ENCODE measurements at regions not wholly inside any gene's neighbourhood (a gene's known extent, or its start where the extent isn't known, plus 50 kb on each side); places are given as distances from the start of the nearest gene placed in this dataset.

- Histone ChIP-seq H3K27ac (ENCODE audit: extremely low read length, insufficient read depth, low read length) (no peak overlapping the region), H3K79me2 (ENCODE audit: insufficient read depth, low read length) (no peaks in the 10 kb centered on the region), H3K9me3 (ENCODE audit: low read length) (no peaks in the 10 kb centered on the region), H3K9ac (ENCODE audit: insufficient read depth, low read depth, low read length) (no peak overlapping the region), H3K4me1 (ENCODE audit: insufficient read depth, low read length) (no peaks in the 10 kb centered on the region), H2AFZ (ENCODE audit: low read length) (no peak overlapping the region), H3K4me3 (replicated peaks in 1 of 3; ENCODE audit: insufficient read depth in 1 of 3, low read depth in 2 of 3, low read length in 3 of 3) (no peak overlapping the region), H3K36me3 (replicated peaks in 1 of 2; ENCODE audit: control insufficient read depth in 1 of 2, insufficient read depth in 2 of 2, low read length in 2 of 2) (no peaks in the 10 kb centered on the region), H3K27me3 (ENCODE audit: control insufficient read depth in 1 of 2, insufficient read depth in 2 of 2, low read length in 2 of 2) (no peaks in the 10 kb centered on the region), H3K4me2 (ENCODE audit: low read depth, low read length) (no peak overlapping the region), H4K20me1 (ENCODE audit: insufficient read depth, low read length) (no peaks in the 10 kb centered on the region)
- TF ChIP-seq, protein P1, sequence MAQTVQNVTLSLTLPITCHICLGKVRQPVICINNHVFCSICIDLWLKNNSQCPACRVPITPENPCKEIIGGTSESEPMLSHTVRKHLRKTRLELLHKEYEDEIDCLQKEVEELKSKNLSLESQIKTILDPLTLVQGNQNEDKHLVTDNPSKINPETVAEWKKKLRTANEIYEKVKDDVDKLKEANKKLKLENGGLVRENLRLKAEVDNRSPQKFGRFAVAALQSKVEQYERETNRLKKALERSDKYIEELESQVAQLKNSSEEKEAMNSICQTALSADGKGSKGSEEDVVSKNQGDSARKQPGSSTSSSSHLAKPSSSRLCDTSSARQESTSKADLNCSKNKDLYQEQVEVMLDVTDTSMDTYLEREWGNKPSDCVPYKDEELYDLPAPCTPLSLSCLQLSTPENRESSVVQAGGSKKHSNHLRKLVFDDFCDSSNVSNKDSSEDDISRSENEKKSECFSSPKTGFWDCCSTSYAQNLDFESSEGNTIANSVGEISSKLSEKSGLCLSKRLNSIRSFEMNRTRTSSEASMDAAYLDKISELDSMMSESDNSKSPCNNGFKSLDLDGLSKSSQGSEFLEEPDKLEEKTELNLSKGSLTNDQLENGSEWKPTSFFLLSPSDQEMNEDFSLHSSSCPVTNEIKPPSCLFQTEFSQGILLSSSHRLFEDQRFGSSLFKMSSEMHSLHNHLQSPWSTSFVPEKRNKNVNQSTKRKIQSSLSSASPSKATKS (CRISPR knock-in tag; IDR thresholded peaks at IDR 0.05) = no peak
- TF ChIP-seq NFYB (CRISPR knock-in tag; IDR thresholded peaks at IDR 0.05) = no peak
- BruUV-seq (replicated peaks) = no TSS peak
- CTCF ChIA-PET (ENCODE audit: low intra/inter-chr PET ratio, low total read pairs) = no interaction called here
- DNase-seq (ENCODE audit: low spot score) (no peak), ATAC-seq (no peak), FAIRE-seq (no peak)
- WGBS (ENCODE audit: low lambda C conversion rate) = 7% methylated on average over 2 of the region's 2 CpGs
- intact Hi-C loops (cut with micrococcal nuclease; ENCODE audit: unreplicated experiment) = no loop called here
- POLR2A ChIA-PET = no interaction called here
- in situ Hi-C loops (cut with HindIII; ENCODE audit: extremely low pct_ligation_motif_present, low pct_unique_long_range_greater_than_20kb) = no loop called here
Observed at GRCh38 chr1:81574408-81574807, 226.3 kb upstream of the ADGRL2 start.

DNA sequence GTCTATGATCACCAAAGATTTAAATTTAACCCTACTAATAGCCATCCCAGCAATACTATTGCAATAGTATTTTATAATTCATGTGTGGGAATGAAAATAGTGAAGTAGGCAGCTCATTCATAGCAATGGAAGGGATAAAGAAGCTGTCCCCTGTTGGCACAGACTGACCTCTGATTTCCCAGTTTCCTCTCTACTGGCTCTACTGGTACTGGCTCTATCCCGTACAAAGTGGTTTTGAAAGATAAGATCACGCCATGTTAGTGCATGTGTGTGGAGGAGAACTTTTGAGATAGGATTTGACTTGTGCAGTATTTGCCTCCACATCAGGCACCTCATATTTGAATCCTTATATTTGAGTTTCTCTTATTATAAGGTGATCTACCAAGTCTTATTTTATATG lies 227.3 kb upstream of the ADGRL2 start:
- Histone ChIP-seq H3K27ac (ENCODE audit: extremely low read length, insufficient read depth, low read length) (no peak overlapping the region), H3K9ac (ENCODE audit: insufficient read depth, low read depth, low read length) (no peak overlapping the region), H3K36me3 (replicated peaks in 1 of 2; ENCODE audit: control insufficient read depth in 1 of 2, insufficient read depth in 2 of 2, low read length in 2 of 2) (no peaks in the 10 kb centered on the region), H2AFZ (ENCODE audit: low read length) (no peak overlapping the region), H4K20me1 (ENCODE audit: insufficient read depth, low read length) (no peaks in the 10 kb centered on the region), H3K9me3 (ENCODE audit: low read length) (no peaks in the 10 kb centered on the region), H3K4me1 (ENCODE audit: insufficient read depth, low read length) (no peaks in the 10 kb centered on the region), H3K27me3 (ENCODE audit: control insufficient read depth in 1 of 2, insufficient read depth in 2 of 2, low read length in 2 of 2) (no peaks in the 10 kb centered on the region), H3K4me3 (replicated peaks in 1 of 3; ENCODE audit: insufficient read depth in 1 of 3, low read depth in 2 of 3, low read length in 3 of 3) (no peak overlapping the region), H3K79me2 (ENCODE audit: insufficient read depth, low read length) (no peaks in the 10 kb centered on the region), H3K4me2 (ENCODE audit: low read depth, low read length) (no peak overlapping the region)
- intact Hi-C loops (cut with micrococcal nuclease; ENCODE audit: unreplicated experiment) = no loop called here
- no TSS peak for BruUV-seq (replicated peaks)
- in situ Hi-C loops (cut with HindIII; ENCODE audit: extremely low pct_ligation_motif_present, low pct_unique_long_range_greater_than_20kb) = no loop called here
- 12% methylated on average over 2 of the region's 2 CpGs for WGBS (ENCODE audit: low lambda C conversion rate)
- POLR2A ChIA-PET = no interaction called here
- DNase-seq (ENCODE audit: low spot score) (no peak), ATAC-seq (no peak), FAIRE-seq (no peak)
- CTCF ChIA-PET (ENCODE audit: low intra/inter-chr PET ratio, low total read pairs) = no interaction called here
- no peak for TF ChIP-seq ZHX2 (IDR thresholded peaks at IDR 0.05; ENCODE audit: low read depth)
- no peak for TF ChIP-seq ZHX2 (CRISPR knock-in tag; IDR thresholded peaks at IDR 0.05; ENCODE audit: borderline replicate concordance)
- no peak for TF ChIP-seq PHB2 (IDR thresholded peaks at IDR 0.05; ENCODE audit: partially characterized antibody)
- no peak for TF ChIP-seq SMAD1 (CRISPR knock-in tag; IDR thresholded peaks at IDR 0.05; ENCODE audit: borderline replicate concordance, low read depth)
- TF ChIP-seq JDP2 (CRISPR knock-in tag; IDR thresholded peaks at IDR 0.05; ENCODE audit: borderline replicate concordance) = no peak
- TF ChIP-seq KDM3A (CRISPR knock-in tag; IDR thresholded peaks at IDR 0.05; ENCODE audit: low read depth) = no peak
- no peak for TF ChIP-seq ZNF264 (CRISPR knock-in tag; IDR thresholded peaks at IDR 0.05)
- TF ChIP-seq ZNF670 (CRISPR knock-in tag; IDR thresholded peaks at IDR 0.05; ENCODE audit: borderline replicate concordance) = no peak
- no peak for TF ChIP-seq HCFC1 (IDR thresholded peaks at IDR 0.05; ENCODE audit: low read depth, low read length)
- no peak for TF ChIP-seq ZNF431 (CRISPR knock-in tag; IDR thresholded peaks at IDR 0.05; ENCODE audit: borderline replicate concordance, low read depth)

Data from HepG2 (cell line).